A673 (cell line): ENCODE measurements at regions not wholly inside any gene's neighbourhood (a gene's known extent, or its start where the extent isn't known, plus 50 kb on each side); places are given as distances from the start of the nearest gene placed in this dataset.

Source experiments
- BruUV-seq: library from RNA; stranded (reverse); fragments of 400-500 nt; replicated peaks from 2 replicates; lab custom pipeline; 2021; lab: Mats Ljungman, UMichigan
- CTCF ChIA-PET: fragments of 300-600 bp; sonication (Branson Sonifier 250); formaldehyde crosslinking; loops from one replicate; lab custom pipeline; 2022; ENCODE audit warnings: antibody characterized with exemption; lab: Charles Lee
- POLR2A ChIA-PET: fragments of 300-600 bp; sonication (Branson Sonifier 250); formaldehyde crosslinking; loops from one replicate; lab custom pipeline; 2022; ENCODE audit warnings: antibody characterized with exemption; ENCODE audit not compliant: low non-redundant PET; lab: Charles Lee
- DNase-seq: peaks from one replicate; pipeline ENCODE4 v3.0.0-alpha.2; 2015; ENCODE audit warnings: low spot score
- H3K27ac ChIP-seq: fragments of 200-600 bp; sonication (generic); 2 replicates; pipeline ENCODE4 v1.5.1; 2016; ENCODE audit warnings: mixed run types, low read depth, mild to moderate bottlenecking, mixed read lengths, antibody characterized with exemption, low read length; ENCODE audit not compliant: poor library complexity, severe bottlenecking
- H3K27me3 ChIP-seq: fragments of 200-600 bp; sonication (generic); replicated peaks from 2 replicates; pipeline ENCODE4 v1.6.1; 2017; ENCODE audit warnings: mixed run types, low read depth, mild to moderate bottlenecking, mixed read lengths, antibody characterized with exemption, low read length; ENCODE audit not compliant: insufficient read depth, poor library complexity
- H3K36me3 ChIP-seq: fragments of 200-600 bp; sonication (generic); 2 replicates; pipeline ENCODE4 v1.6.1; 2016; ENCODE audit warnings: mixed run types, mild to moderate bottlenecking, mixed read lengths, antibody characterized with exemption, low read length; ENCODE audit not compliant: insufficient read depth, poor library complexity, severe bottlenecking
- H3K4me1 ChIP-seq: fragments of 200-600 bp; sonication (generic); 2 replicates; pipeline ENCODE4 v1.6.1; 2017; ENCODE audit warnings: mixed run types, mild to moderate bottlenecking, mixed read lengths, antibody characterized with exemption, low read length; ENCODE audit not compliant: insufficient read depth, poor library complexity, severe bottlenecking
- H3K4me3 ChIP-seq: fragments of 200-600 bp; sonication (generic); 2 replicates; pipeline ENCODE4 v1.5.1; 2016; ENCODE audit warnings: low read depth, mixed run types, mild to moderate bottlenecking, mixed read lengths, low read length; ENCODE audit not compliant: poor library complexity, severe bottlenecking
- H3K9me3 ChIP-seq: fragments of 200-600 bp; sonication (generic); 2 replicates; pipeline ENCODE4 v1.6.1; 2016; ENCODE audit warnings: mixed run types, low read depth, mild to moderate bottlenecking, mixed read lengths, antibody characterized with exemption, low read length; ENCODE audit not compliant: poor library complexity, severe bottlenecking
- CTCF ChIP-seq: fragments of 300-800, 200-600 bp; sonication (generic); conservative IDR thresholded peaks from 2 replicates; pipeline ENCODE4 v1.5.1; 2017; ENCODE audit warnings: low read depth, mild to moderate bottlenecking, antibody characterized with exemption, low read length, moderate library complexity, mixed read lengths
- EZH2 ChIP-seq: fragments of 200-600 bp; sonication (generic); IDR thresholded peaks from 2 replicates; pipeline ENCODE4 v1.6.1; 2017; ENCODE audit warnings: borderline replicate concordance, low read depth, mild to moderate bottlenecking, mixed read lengths, antibody characterized with exemption, low read length; ENCODE audit not compliant: poor library complexity, severe bottlenecking
- intact Hi-C: fragments of 100-400 bp; cut with micrococcal nuclease; formaldehyde crosslinking; loops from one replicate; pipeline ENCODE4 v1.10.0; 2022; ENCODE audit not compliant: unreplicated experiment

- no peaks in the 10 kb centered on the region for H3K9me3 ChIP-seq
- H3K4me1 ChIP-seq, result peaks cover 16% of the 10 kb centered on the region
- BruUV-seq, result no TSS peak
- intact Hi-C loops, result no loop called here
- CTCF ChIA-PET, result no interaction called here
- POLR2A ChIA-PET, result no interaction called here
- H3K4me3 ChIP-seq, result no peak overlapping the region
- TF ChIP-seq EZH2, result no peak
- TF ChIP-seq CTCF, result no peak
- no peak overlapping the region for H3K27ac ChIP-seq
- DNase-seq, result peak; percentile 53
- no peaks in the 10 kb centered on the region for H3K36me3 ChIP-seq
- no peaks in the 10 kb centered on the region for H3K27me3 ChIP-seq
Observed at GRCh38 chr2:58913082-58913726, 672.1 kb upstream of the FANCL start.

GRCh38 chr2:58911877-58912276, 670.8 kb upstream of the FANCL start:
- no peak overlapping the region for H3K4me3 ChIP-seq
- ChIA-PET POLR2A (no interaction called here), CTCF (no interaction called here)
- TF ChIP-seq CTCF (no peak), EZH2 (no peak)
- H3K27me3 ChIP-seq, result no peaks in the 10 kb centered on the region
- intact Hi-C loops, result no loop called here
- no peak overlapping the region for H3K27ac ChIP-seq
- no peak for DNase-seq
- H3K4me1 ChIP-seq, result peaks cover 16% of the 10 kb centered on the region
- H3K9me3 ChIP-seq, result no peaks in the 10 kb centered on the region
- no peaks in the 10 kb centered on the region for H3K36me3 ChIP-seq
- no TSS peak for BruUV-seq

GRCh38 chr2:58908501-58909154, 667.5 kb upstream of the FANCL start:
- Histone ChIP-seq H3K27ac (no peak overlapping the region), H3K9me3 (no peaks in the 10 kb centered on the region), H3K4me1 (peaks cover 13% of the 10 kb centered on the region), H3K4me3 (no peak overlapping the region), H3K36me3 (no peaks in the 10 kb centered on the region), H3K27me3 (no peaks in the 10 kb centered on the region)
- intact Hi-C loops, result no loop called here
- no peak for DNase-seq
- POLR2A ChIA-PET, result no interaction called here
- no TSS peak for BruUV-seq
- CTCF ChIA-PET, result no interaction called here
- TF ChIP-seq EZH2 (no peak), CTCF (no peak)
